ENCODE measurements at regions not wholly inside any gene's neighbourhood (a gene's known extent, or its start where the extent isn't known, plus 50 kb on each side); places are given as distances from the start of the nearest gene placed in this dataset.

GRCh38 chr2:206212673-206213513 is 53.2 kb downstream of the EEF1B2 start:
- H3K36me3 ChIP-seq = no peaks in the 10 kb centered on the region
- H3K4me2 ChIP-seq = no peak overlapping the region
- H3K27ac ChIP-seq = no peak overlapping the region
- 0 out of 2 replicates have a peak, but pooled peaks cover 4% of the 10 kb centered on the region for H3K9me3 ChIP-seq
- no peaks in the 10 kb centered on the region for H4K20me1 ChIP-seq
- H3K9ac ChIP-seq = no peak overlapping the region
- no peak overlapping the region for H3K4me3 ChIP-seq
- peaks cover 13% of the 10 kb centered on the region for H3K4me1 ChIP-seq
- H3K27me3 ChIP-seq = no peaks in the 10 kb centered on the region
- no peak for TF ChIP-seq Cebpa-rat (IDR thresholded peaks at IDR 0.05)

- H3K4me3 ChIP-seq = no peak overlapping the region
- H3K4me2 ChIP-seq = no peak overlapping the region
Observed at GRCh38 chr2:206213514-206213845, 53.8 kb downstream of the EEF1B2 start.

GRCh38 chr2:206217166-206217565 is 57.3 kb upstream of the ZDBF2 start:
- peaks cover 17% of the 10 kb centered on the region for H3K9me3 ChIP-seq
- TF ChIP-seq Cebpa-rat (IDR thresholded peaks at IDR 0.05) = no peak
- no peaks in the 10 kb centered on the region for H3K27me3 ChIP-seq
- H3K4me2 ChIP-seq = peak overlapping the region; percentile 82
- no peaks in the 10 kb centered on the region for H4K20me1 ChIP-seq
- H3K4me1 ChIP-seq = peaks cover 43% of the 10 kb centered on the region
- no peak overlapping the region for H3K9ac ChIP-seq
- no peak overlapping the region for H3K27ac ChIP-seq
- no peaks in the 10 kb centered on the region for H3K36me3 ChIP-seq
- H3K4me3 ChIP-seq = no peak overlapping the region

More at GRCh38 chr2:206213514-206213845, 53.8 kb downstream of the EEF1B2 start:
- no peak for TF ChIP-seq Cebpa-rat (IDR thresholded peaks at IDR 0.05)
- Histone ChIP-seq H3K27ac (no peak overlapping the region), H3K9me3 (0 out of 2 replicates have a peak, but pooled peaks cover 4% of the 10 kb centered on the region), H3K36me3 (no peaks in the 10 kb centered on the region), H3K9ac (no peak overlapping the region), H3K27me3 (no peaks in the 10 kb centered on the region), H3K4me1 (peaks cover 19% of the 10 kb centered on the region), H4K20me1 (no peaks in the 10 kb centered on the region)

- no peaks in the 10 kb centered on the region for H3K36me3 ChIP-seq
- peak overlapping the region; percentile 82 for H3K4me2 ChIP-seq
- H3K4me1 ChIP-seq = peaks cover 43% of the 10 kb centered on the region
- H3K9ac ChIP-seq = peak overlapping the region; percentile 3; the same call in 1 of the 2 replicates
- H3K27ac ChIP-seq = 0 out of 2 replicates have a peak overlapping the region, but pooled peaks have one; percentile 23
- H3K27me3 ChIP-seq = no peaks in the 10 kb centered on the region
- TF ChIP-seq Cebpa-rat (IDR thresholded peaks at IDR 0.05) = no peak
- no peaks in the 10 kb centered on the region for H4K20me1 ChIP-seq
- no peak overlapping the region for H3K4me3 ChIP-seq
- H3K9me3 ChIP-seq = peaks cover 17% of the 10 kb centered on the region
Observed at GRCh38 chr2:206217743-206218142, 56.7 kb upstream of the ZDBF2 start.

GRCh38 chr2:206218156-206218555 is 56.3 kb upstream of the ZDBF2 start:
- Histone ChIP-seq H3K4me1 (peaks cover 43% of the 10 kb centered on the region), H3K4me2 (peak overlapping the region; percentile 82), H3K36me3 (no peaks in the 10 kb centered on the region), H3K4me3 (no peak overlapping the region), H3K27me3 (no peaks in the 10 kb centered on the region), H3K9me3 (peaks cover 17% of the 10 kb centered on the region), H4K20me1 (no peaks in the 10 kb centered on the region), H3K9ac (peak overlapping the region; percentile 3; the same call in 1 of the 2 replicates), H3K27ac (0 out of 2 replicates have a peak overlapping the region, but pooled peaks have one; percentile 23)
- TF ChIP-seq Cebpa-rat (IDR thresholded peaks at IDR 0.05) = no peak

DNA sequence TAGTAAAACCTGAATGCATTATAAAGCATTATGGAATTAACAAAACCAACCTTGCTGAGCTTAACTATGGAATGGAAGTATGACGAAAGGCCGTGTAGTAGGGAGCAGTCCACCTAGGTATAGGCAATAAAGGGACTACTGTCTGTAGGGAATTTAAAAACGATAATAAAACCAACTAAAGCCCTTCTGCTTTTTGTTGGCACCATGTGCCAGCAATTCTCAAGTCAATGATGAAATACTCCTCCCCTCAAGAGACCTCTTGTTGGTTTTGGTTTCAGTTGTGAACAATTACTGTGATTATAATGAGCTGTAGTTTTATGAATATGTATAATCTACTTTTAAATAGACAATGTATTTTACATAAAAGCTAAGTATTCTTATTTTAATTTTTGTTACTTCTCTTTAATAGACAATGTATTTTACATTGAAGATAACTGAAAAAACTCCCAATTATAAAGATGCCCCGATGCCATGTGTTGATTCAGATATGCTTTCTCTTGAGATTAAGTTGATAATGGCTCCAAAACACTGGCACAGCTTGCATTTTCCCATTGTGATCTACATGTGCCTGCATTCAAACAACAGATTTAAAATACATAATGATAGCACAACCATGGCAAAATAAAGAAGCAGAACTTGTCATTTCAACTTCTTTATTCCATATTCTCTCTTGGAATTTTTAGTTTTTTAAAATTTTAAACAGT is 55.5 kb upstream of the ZDBF2 start:
- TF ChIP-seq Cebpa-rat (IDR thresholded peaks at IDR 0.05) = peak; percentile 58; the same call in 1 of the 2 replicates
- Histone ChIP-seq H3K36me3 (no peaks in the 10 kb centered on the region), H4K20me1 (no peaks in the 10 kb centered on the region), H3K9ac (no peak overlapping the region), H3K4me3 (no peak overlapping the region), H3K4me2 (peak overlapping the region; percentile 82), H3K9me3 (peaks cover 17% of the 10 kb centered on the region), H3K27ac (no peak overlapping the region), H3K27me3 (no peaks in the 10 kb centered on the region), H3K4me1 (peaks cover 43% of the 10 kb centered on the region)

DNA sequence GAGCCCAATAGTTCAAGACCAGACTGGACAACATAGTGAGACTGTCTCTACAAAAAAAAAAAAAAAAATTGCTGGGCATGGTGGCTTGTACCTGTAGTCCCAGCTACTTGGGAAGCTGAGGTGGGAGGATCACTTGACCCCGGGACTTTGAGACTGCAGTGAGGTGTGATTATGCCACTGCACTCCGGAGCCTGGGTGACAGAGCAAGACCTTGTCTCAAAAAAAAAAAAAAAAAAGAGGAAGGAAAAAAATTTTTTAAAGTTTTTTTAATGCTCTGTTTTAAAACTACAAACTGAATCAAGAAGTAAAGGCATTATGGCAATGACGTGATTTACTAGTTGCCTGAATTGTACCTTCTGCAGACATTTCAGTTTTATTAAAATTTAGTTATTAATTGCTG is 54.5 kb upstream of the ZDBF2 start:
- Histone ChIP-seq H3K4me3 (no peak overlapping the region), H3K36me3 (no peaks in the 10 kb centered on the region), H4K20me1 (no peaks in the 10 kb centered on the region), H3K27me3 (no peaks in the 10 kb centered on the region), H3K4me2 (no peak overlapping the region), H3K9me3 (peaks cover 13% of the 10 kb centered on the region), H3K9ac (no peak overlapping the region), H3K4me1 (peaks cover 43% of the 10 kb centered on the region), H3K27ac (no peak overlapping the region)
- no peak for TF ChIP-seq Cebpa-rat (IDR thresholded peaks at IDR 0.05)

GRCh38 chr2:206220997-206221396 is 53.5 kb upstream of the ZDBF2 start:
- TF ChIP-seq Cebpa-rat (IDR thresholded peaks at IDR 0.05) = no peak
- peaks cover 43% of the 10 kb centered on the region for H3K4me1 ChIP-seq
- H3K9me3 ChIP-seq = peaks cover 13% of the 10 kb centered on the region
- H3K27ac ChIP-seq = no peak overlapping the region
- no peaks in the 10 kb centered on the region for H3K36me3 ChIP-seq
- H3K4me2 ChIP-seq = no peak overlapping the region
- no peaks in the 10 kb centered on the region for H3K27me3 ChIP-seq
- no peak overlapping the region for H3K4me3 ChIP-seq
- no peak overlapping the region for H3K9ac ChIP-seq
- no peaks in the 10 kb centered on the region for H4K20me1 ChIP-seq

All from BLaER1 (cell line).